Smooth muscle cell (in vitro differentiated cells): ENCODE measurements at regions not wholly inside any gene's neighbourhood (a gene's known extent, or its start where the extent isn't known, plus 50 kb on each side); places are given as distances from the start of the nearest gene placed in this dataset.
A peak's percentile ranks its signal among the peaks of the same experiment; 100 is the strongest.
"Not testable (repeated sequence)": the region's sequence is repeated elsewhere in the genome, so short reads cannot be mapped to it uniquely, and the experiment has no call there.

ENCODE experiments used
- DNase-seq: peaks from one replicate; lab custom pipeline; 2025; ENCODE audit not compliant: unreplicated experiment; lab: John Stamatoyannopoulos, UW
- H2AFZ ChIP-seq: fragments of 200-600 bp; sonication (generic); 2 replicates; pipeline ENCODE4 v1.6.0; 2016; ENCODE audit warnings: antibody characterized with exemption, low read depth, mild to moderate bottlenecking
- H3F3A ChIP-seq: fragments of 200-600 bp; sonication (generic); 2 replicates; pipeline ENCODE4 v1.6.0; 2017; ENCODE audit warnings: antibody characterized with exemption, low read depth
- H3K27ac ChIP-seq: fragments of 200-600 bp; sonication (generic); 2 replicates; pipeline ENCODE4 v1.5.1; 2016; ENCODE audit warnings: low read depth, mild to moderate bottlenecking
- H3K27me3 ChIP-seq: fragments of 200-600 bp; sonication (generic); 2 replicates; pipeline ENCODE4 v1.6.1; 2016; ENCODE audit warnings: low read depth, mild to moderate bottlenecking
- H3K36me3 ChIP-seq: fragments of 200-600 bp; sonication (generic); 2 replicates; pipeline ENCODE4 v1.5.1; 2016; ENCODE audit warnings: low read depth
- H3K4me1 ChIP-seq: fragments of 200-600 bp; sonication (generic); 2 replicates; pipeline ENCODE4 v1.5.1; 2016; ENCODE audit warnings: low read depth
- H3K4me2 ChIP-seq: fragments of 200-600 bp; sonication (generic); 2 replicates; pipeline ENCODE4 v1.6.0; 2016; ENCODE audit warnings: mild to moderate bottlenecking
- H3K4me3 ChIP-seq: fragments of 200-600 bp; sonication (generic); 2 replicates; pipeline ENCODE4 v1.5.1; 2016; ENCODE audit warnings: mild to moderate bottlenecking
- H3K79me2 ChIP-seq: fragments of 200-600 bp; sonication (generic); 2 replicates; pipeline ENCODE4 v1.6.0; 2016; ENCODE audit warnings: low read depth, mild to moderate bottlenecking
- H3K9ac ChIP-seq: fragments of 200-600 bp; sonication (generic); 2 replicates; pipeline ENCODE4 v1.6.0; 2016; ENCODE audit warnings: low read depth
- H3K9me3 ChIP-seq: fragments of 200-600 bp; sonication (generic); replicated peaks from 2 replicates; pipeline ENCODE4 v1.5.1; 2016; ENCODE audit warnings: low read depth
- H4K20me1 ChIP-seq: fragments of 200-600 bp; sonication (generic); 2 replicates; pipeline ENCODE4 v1.6.0; 2016; ENCODE audit warnings: low read depth
- WGBS: methylation state at CpG from one replicate; pipeline ENCODE4 v1.1.7; 2016; ENCODE audit warnings: low lambda C conversion rate; 5-methylcytosine and 5-hydroxymethylcytosine counted together
- TF ChIP-seq, protein P1 (sequence below): fragments of 200-600 bp; sonication (generic); IDR thresholded peaks from 2 replicates; pipeline ENCODE4 v1.5.1; 2017; ENCODE audit warnings: borderline replicate concordance, mild to moderate bottlenecking, antibody characterized with exemption; ENCODE audit not compliant: insufficient read depth, poor library complexity, severe bottlenecking

DNA sequence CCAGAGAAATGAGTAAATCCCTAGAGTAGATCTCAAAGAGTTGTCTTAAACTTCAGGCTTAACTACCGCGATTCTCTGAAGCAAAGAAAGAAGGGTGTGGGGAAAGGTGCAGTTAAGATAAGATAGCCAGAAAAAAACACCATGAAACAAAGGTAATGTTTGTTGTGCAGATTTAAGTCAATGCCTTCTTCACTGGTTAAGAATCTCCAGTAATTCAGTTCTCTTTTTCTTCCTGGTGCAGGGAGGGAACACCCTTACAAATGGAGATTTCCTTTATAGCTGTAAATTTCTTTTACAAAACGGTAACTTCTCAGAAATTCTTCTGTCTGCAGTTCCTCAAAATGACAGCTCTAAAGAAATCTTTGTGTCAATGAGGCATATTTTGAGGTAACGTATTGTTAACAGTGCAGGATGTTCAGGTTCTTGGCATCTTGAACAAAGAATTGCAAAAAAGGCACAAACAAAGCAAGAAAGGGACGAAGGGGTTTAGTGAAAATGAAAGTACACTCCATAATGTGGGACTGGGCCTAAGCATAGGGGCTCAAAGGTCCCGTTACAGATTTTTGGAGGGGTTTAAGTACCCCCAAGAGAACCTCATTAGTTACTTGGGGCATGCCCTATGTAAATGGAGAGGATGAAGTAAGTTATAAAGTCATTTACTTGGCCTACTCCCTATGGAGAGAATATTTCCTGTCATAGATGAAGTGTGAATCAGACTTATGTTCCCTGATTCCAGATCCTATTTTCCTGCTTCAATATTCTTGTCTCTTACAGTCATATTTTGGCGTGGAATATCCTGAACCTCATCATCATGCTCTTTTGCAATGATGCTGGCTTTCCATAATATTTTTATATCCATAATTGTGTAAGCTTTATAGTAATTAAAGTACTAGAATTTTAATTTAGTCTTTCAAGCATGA, 492.0 kb downstream of the PCDH11X start:
- peak overlapping the region; percentile 30 for H3K4me3 ChIP-seq

DNA sequence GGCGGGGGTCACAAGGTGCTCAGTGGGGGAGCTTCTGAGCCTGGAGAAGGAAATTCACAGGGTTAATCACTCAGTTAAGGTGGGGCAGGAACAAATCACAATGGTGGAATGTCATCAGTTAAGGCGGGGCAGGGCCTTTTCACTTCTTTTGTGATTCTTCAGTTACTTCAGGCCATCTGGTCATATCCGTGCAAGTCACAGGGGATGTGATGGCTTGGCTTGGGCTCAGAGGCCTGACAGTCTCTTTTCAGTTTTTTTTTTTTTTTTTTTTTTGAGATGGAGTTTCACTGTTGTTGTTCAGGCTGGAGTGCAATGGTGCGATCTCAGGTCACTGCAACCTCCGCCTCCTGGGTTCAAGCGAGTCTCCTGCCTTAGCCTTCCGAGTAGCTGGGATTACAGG, 499.4 kb downstream of the PCDH11X start:
- H3K79me2 ChIP-seq, H3K27ac ChIP-seq, DNase-seq, H3K27me3 ChIP-seq, H3K36me3 ChIP-seq, H4K20me1 ChIP-seq, H3K9me3 ChIP-seq, H2AFZ ChIP-seq, H3K4me3 ChIP-seq, H3F3A ChIP-seq, H3K9ac ChIP-seq, H3K4me1 ChIP-seq, H3K4me2 ChIP-seq: not testable (repeated sequence)
- WGBS = 96% methylated on average over 5 of the region's 7 CpGs

More for the DNA sequence above, 492.0 kb downstream of the PCDH11X start:
- TF ChIP-seq, protein P1, sequence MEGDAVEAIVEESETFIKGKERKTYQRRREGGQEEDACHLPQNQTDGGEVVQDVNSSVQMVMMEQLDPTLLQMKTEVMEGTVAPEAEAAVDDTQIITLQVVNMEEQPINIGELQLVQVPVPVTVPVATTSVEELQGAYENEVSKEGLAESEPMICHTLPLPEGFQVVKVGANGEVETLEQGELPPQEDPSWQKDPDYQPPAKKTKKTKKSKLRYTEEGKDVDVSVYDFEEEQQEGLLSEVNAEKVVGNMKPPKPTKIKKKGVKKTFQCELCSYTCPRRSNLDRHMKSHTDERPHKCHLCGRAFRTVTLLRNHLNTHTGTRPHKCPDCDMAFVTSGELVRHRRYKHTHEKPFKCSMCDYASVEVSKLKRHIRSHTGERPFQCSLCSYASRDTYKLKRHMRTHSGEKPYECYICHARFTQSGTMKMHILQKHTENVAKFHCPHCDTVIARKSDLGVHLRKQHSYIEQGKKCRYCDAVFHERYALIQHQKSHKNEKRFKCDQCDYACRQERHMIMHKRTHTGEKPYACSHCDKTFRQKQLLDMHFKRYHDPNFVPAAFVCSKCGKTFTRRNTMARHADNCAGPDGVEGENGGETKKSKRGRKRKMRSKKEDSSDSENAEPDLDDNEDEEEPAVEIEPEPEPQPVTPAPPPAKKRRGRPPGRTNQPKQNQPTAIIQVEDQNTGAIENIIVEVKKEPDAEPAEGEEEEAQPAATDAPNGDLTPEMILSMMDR = no peak
- H4K20me1 ChIP-seq = no peaks in the 10 kb centered on the region
- no peak overlapping the region for H3K9ac ChIP-seq
- no peak overlapping the region for H3K27ac ChIP-seq
- no peaks in the 10 kb centered on the region for H3K27me3 ChIP-seq
- no peak for DNase-seq
- no peaks in the 10 kb centered on the region for H3K79me2 ChIP-seq
- H3K4me1 ChIP-seq = peaks cover 6% of the 10 kb centered on the region
- H3K36me3 ChIP-seq = no peaks in the 10 kb centered on the region
- H2AFZ ChIP-seq = peak overlapping the region; percentile 95
- WGBS = 38% methylated on average over 7 of the region's 7 CpGs
- H3K4me2 ChIP-seq = peak overlapping the region; percentile 71
- no peaks in the 10 kb centered on the region for H3F3A ChIP-seq
- H3K9me3 ChIP-seq = no peaks in the 10 kb centered on the region

DNA sequence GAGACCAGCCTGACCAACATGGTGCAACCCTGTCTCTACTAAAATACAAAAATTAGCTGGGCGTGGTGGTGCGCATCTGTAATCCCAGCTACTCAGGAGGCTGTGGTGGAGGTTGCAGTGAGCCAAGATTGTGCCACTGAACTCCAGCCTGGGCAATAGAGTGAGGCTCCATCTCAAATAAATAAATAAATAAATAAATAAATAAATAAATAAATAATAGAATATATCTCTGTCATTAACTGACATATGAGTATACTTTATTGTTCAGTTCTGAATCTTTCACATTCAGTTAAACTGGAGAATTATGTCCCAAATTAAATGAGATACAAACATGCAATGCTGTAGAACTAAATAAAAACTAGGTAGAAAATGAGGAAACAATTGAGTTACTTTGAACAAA, 501.2 kb downstream of the PCDH11X start:
- H3K4me2 ChIP-seq, H3K36me3 ChIP-seq, H3K79me2 ChIP-seq, H2AFZ ChIP-seq, H3K27ac ChIP-seq, DNase-seq, H3K9ac ChIP-seq, H3K4me3 ChIP-seq, H3F3A ChIP-seq, H3K9me3 ChIP-seq, H3K4me1 ChIP-seq, H4K20me1 ChIP-seq, H3K27me3 ChIP-seq: not testable (repeated sequence)
- 96% methylated on average over 2 of the region's 2 CpGs for WGBS

DNA sequence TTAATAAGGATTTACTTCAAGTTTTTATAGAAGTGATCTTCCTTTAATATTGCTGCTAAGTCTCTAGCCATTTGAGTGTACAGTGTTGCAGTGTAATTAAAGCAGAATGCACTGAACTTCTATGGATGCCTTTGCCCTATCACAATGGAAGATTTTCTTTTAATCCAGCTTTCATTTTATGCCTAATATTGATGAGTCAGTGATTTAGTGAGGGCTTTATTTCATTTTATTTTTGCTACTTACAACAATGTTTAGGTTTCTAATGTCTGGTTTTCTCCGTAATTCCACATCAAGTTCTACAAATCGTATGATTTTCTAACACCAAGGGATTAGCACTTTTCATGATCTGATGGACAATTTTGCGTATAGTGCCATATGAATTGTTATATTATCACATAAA, 504.1 kb downstream of the PCDH11X start:
- WGBS = 97% methylated on average over 3 of the region's 3 CpGs
- Histone ChIP-seq H3K27ac (no peak overlapping the region), H3K79me2 (no peaks in the 10 kb centered on the region), H3K9ac (no peak overlapping the region), H3K4me2 (no peak overlapping the region), H4K20me1 (no peaks in the 10 kb centered on the region), H3K4me1 (no peaks in the 10 kb centered on the region), H3F3A (no peaks in the 10 kb centered on the region), H3K4me3 (no peak overlapping the region), H3K27me3 (no peaks in the 10 kb centered on the region), H3K36me3 (no peaks in the 10 kb centered on the region), H2AFZ (no peak overlapping the region), H3K9me3 (no peaks in the 10 kb centered on the region)
- DNase-seq = no peak
- TF ChIP-seq, protein P1 = no peak

DNA sequence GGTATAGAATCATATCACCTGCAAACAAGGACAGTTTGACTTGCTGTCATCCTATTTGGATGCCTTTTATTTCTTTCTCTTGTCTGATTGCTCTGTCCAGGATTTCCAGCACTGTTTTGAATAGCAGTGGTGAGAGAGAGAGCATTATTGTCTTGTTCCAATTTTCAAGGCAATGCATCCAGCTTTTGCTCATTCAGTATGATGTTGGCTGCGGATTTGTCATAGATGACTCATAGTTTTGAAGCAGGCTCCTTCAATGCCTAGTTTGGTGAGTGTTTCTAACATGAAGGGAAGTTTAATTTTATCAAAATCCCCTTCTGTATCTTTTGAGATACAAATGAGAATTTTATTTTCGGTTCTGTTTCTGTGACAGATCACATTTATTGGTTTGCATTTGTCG, 518.9 kb downstream of the PCDH11X start:
- not testable (repeated sequence) for H3K4me3 ChIP-seq, H3K4me2 ChIP-seq, H3F3A ChIP-seq, DNase-seq, H3K27me3 ChIP-seq, H4K20me1 ChIP-seq, H2AFZ ChIP-seq, H3K4me1 ChIP-seq, H3K27ac ChIP-seq, H3K79me2 ChIP-seq, H3K9me3 ChIP-seq, H3K9ac ChIP-seq, H3K36me3 ChIP-seq
- WGBS = 30% methylated on average over 3 of the region's 3 CpGs

DNA sequence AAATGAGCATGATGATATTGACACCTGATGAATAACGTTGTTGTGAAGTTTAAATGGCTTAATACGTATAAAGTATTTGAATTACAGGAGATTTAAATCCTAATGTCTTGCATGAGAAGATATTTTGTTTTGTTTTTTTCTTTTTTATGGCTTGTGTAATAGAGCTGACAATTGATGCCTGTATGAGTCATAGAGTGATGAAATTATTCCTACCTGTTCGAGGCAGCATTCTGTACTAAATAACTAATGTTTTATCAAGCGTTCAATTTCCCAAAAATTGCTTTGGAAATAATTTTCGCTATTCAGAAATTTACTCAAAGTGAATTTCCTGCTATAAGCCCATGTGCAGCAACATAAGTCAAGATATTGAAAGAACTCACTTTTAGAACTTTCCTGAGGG, 554.0 kb downstream of the PCDH11X start:
- not testable (repeated sequence) for H3K4me3 ChIP-seq, H3K9ac ChIP-seq, H2AFZ ChIP-seq, H3K36me3 ChIP-seq, H3K4me1 ChIP-seq, DNase-seq, H3F3A ChIP-seq, H4K20me1 ChIP-seq, H3K27me3 ChIP-seq, H3K27ac ChIP-seq, H3K9me3 ChIP-seq, H3K79me2 ChIP-seq, H3K4me2 ChIP-seq
- 92% methylated on average over 5 of the region's 5 CpGs for WGBS

DNA sequence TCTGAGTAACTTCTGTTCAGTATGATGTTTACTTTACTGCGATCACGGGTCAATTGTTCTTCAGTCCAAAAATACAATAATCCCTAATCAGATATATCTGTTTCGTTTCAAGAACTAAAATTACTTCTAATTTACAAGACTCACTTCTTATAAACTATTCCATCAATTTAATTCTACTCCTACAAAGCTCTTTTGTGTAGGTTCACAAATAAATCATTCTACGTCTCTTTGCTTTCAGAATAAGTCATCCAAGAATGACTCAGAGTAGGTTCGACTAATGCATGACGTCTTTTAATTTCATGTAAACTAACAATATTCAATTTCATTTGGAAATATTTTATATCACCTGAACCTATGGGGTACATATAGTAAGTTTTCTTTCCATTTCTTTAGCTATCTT, 571.9 kb downstream of the PCDH11X start:
- not testable (repeated sequence) for H3K9me3 ChIP-seq, DNase-seq, H3K4me1 ChIP-seq, H3K4me2 ChIP-seq, H3K27ac ChIP-seq, H2AFZ ChIP-seq, H3K27me3 ChIP-seq, H4K20me1 ChIP-seq, H3K9ac ChIP-seq, H3K79me2 ChIP-seq, H3F3A ChIP-seq, H3K36me3 ChIP-seq, H3K4me3 ChIP-seq
- WGBS = 91% methylated on average over 6 of the region's 6 CpGs
